GM23248 (cell line): ENCODE measurements at regions not wholly inside any gene's neighbourhood (a gene's known extent, or its start where the extent isn't known, plus 50 kb on each side); places are given as distances from the start of the nearest gene placed in this dataset.
"Not testable (repeated sequence)": the region's sequence is repeated elsewhere in the genome, so short reads cannot be mapped to it uniquely, and the experiment has no call there.

Experiments
- DNase-seq: peaks from one replicate; pipeline ENCODE4 v3.0.0-alpha.2; 2015
- H2AFZ ChIP-seq: fragments of 200-600 bp; sonication (generic); 2 replicates; pipeline ENCODE4 v1.6.1; 2016; ENCODE audit warnings: antibody characterized with exemption
- H3F3A ChIP-seq: fragments of 200-600 bp; sonication (generic); 2 replicates; pipeline ENCODE4 v1.6.1; 2016; ENCODE audit warnings: mild to moderate bottlenecking, antibody characterized with exemption, mixed run types; ENCODE audit not compliant: insufficient read depth
- H3K27ac ChIP-seq: fragments of 200-600 bp; sonication (generic); 2 replicates; pipeline ENCODE4 v1.5.1; 2016; ENCODE audit warnings: mild to moderate bottlenecking
- H3K27me3 ChIP-seq: fragments of 200-600 bp; sonication (generic); replicated peaks from 2 replicates; pipeline ENCODE4 v1.6.1; 2016; ENCODE audit warnings: mild to moderate bottlenecking; ENCODE audit not compliant: insufficient read depth
- H3K36me3 ChIP-seq: fragments of 200-600 bp; sonication (generic); 2 replicates; pipeline ENCODE4 v1.6.1; 2016; ENCODE audit warnings: low read depth, mild to moderate bottlenecking
- H3K4me1 ChIP-seq: fragments of 200-600 bp; sonication (generic); 2 replicates; pipeline ENCODE4 v1.6.1; 2016; ENCODE audit warnings: mild to moderate bottlenecking; ENCODE audit not compliant: insufficient read depth
- H3K4me2 ChIP-seq: fragments of 200-600 bp; sonication (generic); one replicate; pipeline ENCODE4 v1.6.1; 2016; ENCODE audit warnings: mild to moderate bottlenecking; ENCODE audit not compliant: unreplicated experiment
- H3K4me3 ChIP-seq: fragments of 200-600 bp; sonication (generic); 2 replicates; pipeline ENCODE4 v1.5.1; 2016; ENCODE audit warnings: mild to moderate bottlenecking
- H3K79me2 ChIP-seq: fragments of 200-600 bp; sonication (generic); 2 replicates; pipeline ENCODE4 v1.6.1; 2016; ENCODE audit warnings: mild to moderate bottlenecking; ENCODE audit not compliant: insufficient read depth
- H3K9ac ChIP-seq: fragments of 200-600 bp; sonication (generic); 2 replicates; pipeline ENCODE4 v1.6.1; 2016; ENCODE audit warnings: mild to moderate bottlenecking
- H3K9me2 ChIP-seq: fragments of 200-600 bp; sonication (generic); 2 replicates; pipeline ENCODE4 v1.6.1; 2016; ENCODE audit warnings: mixed run types, mild to moderate bottlenecking, moderate library complexity; ENCODE audit not compliant: insufficient read depth
- H3K9me3 ChIP-seq: fragments of 200-600 bp; sonication (generic); one replicate; pipeline ENCODE4 v1.6.1; 2017; ENCODE audit warnings: low read depth
- H4K20me1 ChIP-seq: fragments of 200-600 bp; sonication (generic); 2 replicates; pipeline ENCODE4 v1.6.0; 2016; ENCODE audit not compliant: insufficient read depth
- EZH2 ChIP-seq: fragments of 200-600 bp; sonication (generic); IDR thresholded peaks from 2 replicates; pipeline ENCODE4 v1.6.1; 2018; ENCODE audit warnings: antibody characterized with exemption, mild to moderate bottlenecking; ENCODE audit not compliant: insufficient read depth, poor library complexity, severe bottlenecking
- EZH2phosphoT487 ChIP-seq: fragments of 200-600 bp; sonication (generic); IDR thresholded peaks from 2 replicates; pipeline ENCODE4 v1.6.1; 2018; ENCODE audit warnings: antibody characterized with exemption, moderate library complexity, mild to moderate bottlenecking, low read depth; ENCODE audit not compliant: insufficient read depth
- WGBS, 2 experiments: methylation state at CpG; one replicate each; pipeline ENCODE4 v1.1.6; 2015 to 2017; ENCODE audit warnings: low lambda C conversion rate in 2 of 2, low coverage in 1 of 2; ENCODE audit errors: missing lambda C conversion rate in 2 of 2; 5-methylcytosine and 5-hydroxymethylcytosine counted together
- in situ Hi-C: fragments of 300-500 bp; cut with MboI; formaldehyde crosslinking; loops from 2 replicates; pipeline ENCODE4 v1.15.0; 2020

DNA sequence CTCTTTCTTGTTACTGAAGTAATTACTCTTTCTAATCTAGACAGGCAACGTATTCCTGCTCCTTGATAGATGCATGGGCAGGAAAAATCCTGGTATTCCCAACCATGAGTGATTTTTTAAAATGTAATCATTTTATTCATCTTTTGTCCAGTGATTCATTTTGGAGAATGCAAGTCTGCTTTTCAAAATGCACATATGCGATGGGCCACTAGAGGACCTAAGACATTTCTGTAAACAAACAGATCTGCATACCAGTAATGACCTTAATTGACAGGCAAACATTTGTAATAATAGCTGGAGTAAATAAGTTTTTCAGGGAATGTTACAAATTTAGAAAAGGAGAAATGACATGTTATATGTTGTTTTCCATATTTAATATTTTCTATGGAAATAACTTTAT lies 1167.6 kb downstream of the JRKL start:
- Histone ChIP-seq H3K9me2 (no peaks in the 10 kb centered on the region), H3F3A (no peaks in the 10 kb centered on the region), H2AFZ (no peak overlapping the region), H3K9me3 (no peaks in the 10 kb centered on the region), H3K9ac (no peak overlapping the region), H3K27ac (no peak overlapping the region), H4K20me1 (no peaks in the 10 kb centered on the region), H3K79me2 (no peaks in the 10 kb centered on the region), H3K36me3 (no peaks in the 10 kb centered on the region), H3K4me1 (no peaks in the 10 kb centered on the region), H3K27me3 (no peaks in the 10 kb centered on the region), H3K4me2 (no peak overlapping the region), H3K4me3 (no peak overlapping the region)
- WGBS, 2 experiments, result 23 to 25% methylated on average over 2 of the region's 2 CpGs
- in situ Hi-C loops, result no loop called here
- TF ChIP-seq EZH2 (no peak), EZH2phosphoT487 (no peak)
- DNase-seq, result no peak

DNA sequence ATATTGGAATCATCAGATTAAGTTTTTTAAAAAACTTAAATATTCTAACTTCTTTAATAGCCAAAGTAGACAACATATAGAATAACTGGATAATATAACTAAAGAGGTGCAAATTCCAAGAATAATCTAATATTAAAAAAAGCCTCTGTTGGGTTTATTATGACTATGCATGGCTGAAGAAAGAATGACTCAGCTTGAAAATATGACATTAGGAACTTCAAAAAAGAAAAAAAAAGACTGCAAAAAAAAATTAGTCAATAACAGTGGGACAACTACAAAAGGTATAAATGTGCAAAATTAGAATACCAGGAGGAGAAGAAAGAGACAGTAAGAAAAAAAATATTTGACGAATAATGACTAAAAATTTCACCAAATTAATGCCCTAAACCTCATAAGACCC lies 1178.0 kb downstream of the JRKL start:
- 23 to 36% methylated on average over 1 of the region's 1 CpG for WGBS, 2 experiments
- no peaks in the 10 kb centered on the region for H3K36me3 ChIP-seq
- H3F3A ChIP-seq, result no peaks in the 10 kb centered on the region
- no peak overlapping the region for H3K27ac ChIP-seq
- no peaks in the 10 kb centered on the region for H3K79me2 ChIP-seq
- no peak overlapping the region for H3K4me2 ChIP-seq
- H3K9me3 ChIP-seq, result no peaks in the 10 kb centered on the region
- no peaks in the 10 kb centered on the region for H3K9me2 ChIP-seq
- H2AFZ ChIP-seq, result no peak overlapping the region
- no peak overlapping the region for H3K9ac ChIP-seq
- H3K4me1 ChIP-seq, result no peaks in the 10 kb centered on the region
- no peak for TF ChIP-seq EZH2
- TF ChIP-seq EZH2phosphoT487, result no peak
- H3K4me3 ChIP-seq, result no peak overlapping the region
- in situ Hi-C loops, result no loop called here
- no peaks in the 10 kb centered on the region for H4K20me1 ChIP-seq
- H3K27me3 ChIP-seq, result no peaks in the 10 kb centered on the region
- DNase-seq, result peak; percentile 0

DNA sequence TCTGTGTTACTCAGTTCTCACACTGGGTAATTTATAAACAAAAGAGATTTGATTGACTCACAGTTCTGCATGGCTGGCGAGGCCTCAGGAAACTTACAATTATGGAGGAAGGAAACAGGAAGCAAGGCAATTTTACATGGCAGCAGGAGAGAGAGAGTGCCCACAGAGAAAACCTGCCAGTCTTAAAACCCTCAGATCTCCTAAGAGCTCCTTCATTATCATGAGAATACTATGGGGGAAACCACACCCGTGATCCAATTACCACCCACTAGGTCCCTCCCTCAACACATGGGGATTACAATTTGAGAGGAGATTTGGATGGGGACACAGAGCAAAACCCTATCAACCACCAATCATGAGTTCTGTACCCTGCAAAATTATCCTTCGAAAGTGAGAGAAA lies 1180.8 kb downstream of the JRKL start:
- in situ Hi-C loops, result no loop called here
- no peaks in the 10 kb centered on the region for H3K9me2 ChIP-seq

DNA sequence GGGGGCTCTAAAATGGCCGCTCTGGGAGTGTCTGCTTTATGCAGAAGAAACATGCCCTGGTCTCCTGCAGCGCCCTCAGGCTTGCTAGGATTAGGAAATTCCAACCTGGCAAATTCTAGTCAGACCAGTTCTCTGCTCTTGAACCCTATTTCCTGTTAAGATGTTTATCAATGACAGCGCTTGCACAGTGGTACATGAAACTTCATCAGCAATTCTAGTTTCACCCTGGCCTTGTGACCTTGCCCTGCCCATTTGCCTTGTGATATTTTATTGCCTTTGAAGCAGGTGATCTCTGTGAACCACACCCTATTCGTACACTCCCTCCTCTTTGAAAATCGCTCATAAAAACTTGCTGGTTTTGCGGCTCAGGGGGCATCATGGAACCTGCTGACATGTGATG lies 1184.0 kb downstream of the JRKL start:
- in situ Hi-C loops, H3K36me3 ChIP-seq, H3F3A ChIP-seq, H3K4me2 ChIP-seq, H3K27ac ChIP-seq, H3K9me2 ChIP-seq, H3K4me1 ChIP-seq, H4K20me1 ChIP-seq, H3K4me3 ChIP-seq, H3K79me2 ChIP-seq, H3K9me3 ChIP-seq, DNase-seq, H3K27me3 ChIP-seq, H2AFZ ChIP-seq, H3K9ac ChIP-seq: not testable (repeated sequence)
- WGBS, 2 experiments, result 20 to 22% methylated on average over 6 of the region's 6 CpGs

More for the DNA sequence above, 1180.8 kb downstream of the JRKL start:
- no peak overlapping the region for H3K9ac ChIP-seq
- no peaks in the 10 kb centered on the region for H3K27me3 ChIP-seq
- H3K79me2 ChIP-seq, result no peaks in the 10 kb centered on the region
- H3K36me3 ChIP-seq, result no peaks in the 10 kb centered on the region
- H3K27ac ChIP-seq, result no peak overlapping the region
- no peak overlapping the region for H3K4me2 ChIP-seq
- no peaks in the 10 kb centered on the region for H3F3A ChIP-seq
- no peaks in the 10 kb centered on the region for H4K20me1 ChIP-seq
- 18 to 25% methylated on average over 3 of the region's 3 CpGs for WGBS, 2 experiments
- H2AFZ ChIP-seq, result no peak overlapping the region
- H3K4me3 ChIP-seq, result no peak overlapping the region
- no peaks in the 10 kb centered on the region for H3K9me3 ChIP-seq
- no peaks in the 10 kb centered on the region for H3K4me1 ChIP-seq
- no peak for TF ChIP-seq EZH2phosphoT487
- no peak for TF ChIP-seq EZH2
- DNase-seq, result no peak

DNA sequence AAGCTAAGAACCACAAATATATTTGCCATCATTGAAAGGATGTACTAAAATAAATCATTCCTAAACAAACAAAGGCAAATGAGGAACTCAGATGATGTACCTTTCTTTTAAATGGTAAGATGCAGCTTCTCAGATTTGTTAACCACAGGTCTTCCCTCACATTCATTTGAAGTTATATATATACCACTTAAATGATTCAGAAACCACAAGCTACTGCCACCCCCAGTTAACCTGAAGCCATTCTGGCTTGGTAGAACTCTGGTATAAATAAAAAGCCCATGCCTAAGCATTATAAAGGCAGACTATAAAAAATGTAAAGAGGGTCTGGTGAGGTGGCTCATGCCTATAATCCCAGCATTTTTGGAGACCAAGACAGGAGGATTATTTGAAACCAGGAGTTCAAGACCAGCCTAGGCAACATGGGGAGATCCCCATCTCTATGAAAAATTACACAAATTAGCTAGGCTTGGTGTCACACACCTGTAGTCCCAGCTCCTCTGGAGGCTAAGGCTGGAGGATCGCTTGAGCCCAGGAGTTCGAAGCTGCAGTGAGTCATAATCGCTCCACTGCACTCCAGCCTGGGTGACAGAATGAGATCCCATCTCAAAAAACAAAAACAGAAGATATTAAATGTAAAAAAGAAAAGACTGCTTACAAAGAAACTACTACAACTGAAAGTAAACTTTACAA lies 1185.3 kb downstream of the JRKL start:
- Histone ChIP-seq H3K4me2 (no peak overlapping the region), H2AFZ (no peak overlapping the region), H3K4me3 (no peak overlapping the region), H4K20me1 (no peaks in the 10 kb centered on the region), H3K9me3 (no peaks in the 10 kb centered on the region), H3K4me1 (no peaks in the 10 kb centered on the region), H3K27me3 (no peaks in the 10 kb centered on the region), H3F3A (no peaks in the 10 kb centered on the region), H3K9ac (no peak overlapping the region), H3K36me3 (no peaks in the 10 kb centered on the region), H3K27ac (no peak overlapping the region), H3K79me2 (no peaks in the 10 kb centered on the region), H3K9me2 (no peaks in the 10 kb centered on the region)
- WGBS, 2 experiments, result 46 to 64% methylated on average over 3 of the region's 3 CpGs
- no peak for DNase-seq
- in situ Hi-C loops, result no loop called here
- no peak for TF ChIP-seq EZH2phosphoT487
- no peak for TF ChIP-seq EZH2
